ENCODE measurements at regions not wholly inside any gene's neighbourhood (a gene's known extent, or its start where the extent isn't known, plus 50 kb on each side); places are given as distances from the start of the nearest gene placed in this dataset.

- no peak for TF ChIP-seq CTCF (conservative IDR thresholded peaks at IDR 0.05 in 1 of 2, IDR thresholded peaks at IDR 0.05 in 1 of 2; ENCODE audit: low read depth in 1 of 2, low read length in 2 of 2)
- TF ChIP-seq EZH2 (IDR thresholded peaks at IDR 0.05; ENCODE audit: low read length, missing control alignments) = no peak
Observed at GRCh38 chr6:90849686-90850085, 262.8 kb upstream of the MAP3K7 start.

Measured in fibroblast of lung (primary cell).